Peyer's patch (tissue), 4 donors: ENCODE measurements at regions not wholly inside any gene's neighbourhood (a gene's known extent, or its start where the extent isn't known, plus 50 kb on each side); places are given as distances from the start of the nearest gene placed in this dataset.

Experiments
- DNase-seq, 3 donors: peaks; one replicate each; pipeline ENCODE4 v3.0.0-alpha.2; 2017 to 2019
- H3K27ac ChIP-seq, 4 donors: fragments of 200-600 bp; sonication (generic); one replicate each; pipeline ENCODE4 v1.5.1; 2016 to 2019
- H3K27me3 ChIP-seq, 2 donors: fragments of 200-600 bp; sonication (generic); one replicate each; pipeline ENCODE4 v1.5.1; 2019
- H3K36me3 ChIP-seq, 3 donors: fragments of 200-600 bp; sonication (generic); one replicate each; pipeline ENCODE4 v1.5.1; 2016 to 2019
- H3K4me1 ChIP-seq, 4 donors: fragments of 200-600 bp; sonication (generic); one replicate each; pipeline ENCODE4 v1.5.1; 2016 to 2019
- H3K4me3 ChIP-seq, 4 donors: fragments of 200-600 bp; sonication (generic); 1 replicate in 3 of 4; 2 replicates in 1 of 4; pipeline ENCODE4 v1.5.1; 2016 to 2019; ENCODE audit warnings: mild to moderate bottlenecking in 1 of 4
- H3K9me3 ChIP-seq, 4 donors: fragments of 200-600 bp; sonication (generic); one replicate each; pipeline ENCODE4 v1.5.1; 2016 to 2019; ENCODE audit warnings: mild to moderate bottlenecking in 1 of 4
- POLR2A ChIP-seq, 2 donors: fragments of 450-650 bp; IDR thresholded peaks; one replicate each; pipeline ENCODE4 v1.5.1; 2017; ENCODE audit warnings: antibody characterized with exemption in 2 of 2, mild to moderate bottlenecking in 2 of 2, moderate library complexity in 2 of 2
- TF ChIP-seq, protein P1 (sequence below), 6 experiments: fragments of 450-650 bp in 4 of 6; fragments of 200-600 bp in 2 of 6; sonication (generic) in 1 of 6; IDR thresholded peaks; one replicate each; pipeline ENCODE4 v1.5.1; 2017 to 2019; ENCODE audit warnings: antibody characterized with exemption in 6 of 6, mild to moderate bottlenecking in 3 of 6, moderate library complexity in 1 of 6

DNA sequence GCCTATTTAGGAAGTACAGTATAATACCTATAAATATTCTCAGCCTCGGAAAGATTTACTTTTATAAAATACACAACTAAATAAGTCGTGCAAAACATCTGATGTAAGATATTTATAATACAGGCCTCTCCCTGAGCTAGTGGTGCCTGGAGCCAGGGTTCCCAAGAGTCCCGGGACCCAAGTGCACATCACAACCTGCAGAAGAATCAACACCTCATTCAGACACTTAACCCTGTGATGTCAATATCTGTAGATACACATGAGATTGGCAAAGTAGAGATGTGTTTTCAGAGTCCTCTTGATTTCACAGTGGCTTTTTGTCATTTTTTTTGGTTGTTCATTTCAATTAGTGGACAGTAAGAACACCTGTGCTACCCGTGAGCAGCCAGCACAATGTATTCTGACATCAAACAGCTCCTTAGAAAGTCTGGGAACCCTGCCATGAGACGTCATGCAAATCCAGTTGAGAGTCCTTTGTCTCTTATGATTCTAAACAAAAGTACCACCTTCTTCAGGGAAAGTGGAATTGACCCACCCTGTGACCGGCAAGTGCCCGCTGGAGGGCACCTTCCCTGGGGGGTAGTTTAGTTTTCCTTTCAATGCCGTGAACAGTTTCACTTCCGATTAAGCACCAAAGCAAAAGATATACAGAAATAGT is 101.6 kb downstream of the DACT2 start:
- peak in 1 of 3 donors; percentile 27 for DNase-seq
- H3K27me3 ChIP-seq = no peaks in the 10 kb centered on the region
- no peaks in the 10 kb centered on the region for H3K36me3 ChIP-seq
- no peaks in the 10 kb centered on the region for H3K9me3 ChIP-seq
- no peaks in the 10 kb centered on the region for H3K4me1 ChIP-seq
- no peak overlapping the region for H3K4me3 ChIP-seq
- TF ChIP-seq, protein P1, sequence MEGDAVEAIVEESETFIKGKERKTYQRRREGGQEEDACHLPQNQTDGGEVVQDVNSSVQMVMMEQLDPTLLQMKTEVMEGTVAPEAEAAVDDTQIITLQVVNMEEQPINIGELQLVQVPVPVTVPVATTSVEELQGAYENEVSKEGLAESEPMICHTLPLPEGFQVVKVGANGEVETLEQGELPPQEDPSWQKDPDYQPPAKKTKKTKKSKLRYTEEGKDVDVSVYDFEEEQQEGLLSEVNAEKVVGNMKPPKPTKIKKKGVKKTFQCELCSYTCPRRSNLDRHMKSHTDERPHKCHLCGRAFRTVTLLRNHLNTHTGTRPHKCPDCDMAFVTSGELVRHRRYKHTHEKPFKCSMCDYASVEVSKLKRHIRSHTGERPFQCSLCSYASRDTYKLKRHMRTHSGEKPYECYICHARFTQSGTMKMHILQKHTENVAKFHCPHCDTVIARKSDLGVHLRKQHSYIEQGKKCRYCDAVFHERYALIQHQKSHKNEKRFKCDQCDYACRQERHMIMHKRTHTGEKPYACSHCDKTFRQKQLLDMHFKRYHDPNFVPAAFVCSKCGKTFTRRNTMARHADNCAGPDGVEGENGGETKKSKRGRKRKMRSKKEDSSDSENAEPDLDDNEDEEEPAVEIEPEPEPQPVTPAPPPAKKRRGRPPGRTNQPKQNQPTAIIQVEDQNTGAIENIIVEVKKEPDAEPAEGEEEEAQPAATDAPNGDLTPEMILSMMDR (IDR thresholded peaks at IDR 0.05) = no peak
- no peak for TF ChIP-seq POLR2A (IDR thresholded peaks at IDR 0.05)
- no peak overlapping the region for H3K27ac ChIP-seq

GRCh38 chr6:168217216-168217879 is 102.2 kb downstream of the DACT2 start:
- Histone ChIP-seq H3K27ac (no peak overlapping the region), H3K4me1 (no peaks in the 10 kb centered on the region), H3K36me3 (no peaks in the 10 kb centered on the region), H3K27me3 (no peaks in the 10 kb centered on the region), H3K9me3 (no peaks in the 10 kb centered on the region), H3K4me3 (no peak overlapping the region)
- DNase-seq = peak in 1 of 3 donors; percentile 40
- TF ChIP-seq POLR2A (IDR thresholded peaks at IDR 0.05) = no peak
- TF ChIP-seq, protein P1 (IDR thresholded peaks at IDR 0.05) = no peak

DNA sequence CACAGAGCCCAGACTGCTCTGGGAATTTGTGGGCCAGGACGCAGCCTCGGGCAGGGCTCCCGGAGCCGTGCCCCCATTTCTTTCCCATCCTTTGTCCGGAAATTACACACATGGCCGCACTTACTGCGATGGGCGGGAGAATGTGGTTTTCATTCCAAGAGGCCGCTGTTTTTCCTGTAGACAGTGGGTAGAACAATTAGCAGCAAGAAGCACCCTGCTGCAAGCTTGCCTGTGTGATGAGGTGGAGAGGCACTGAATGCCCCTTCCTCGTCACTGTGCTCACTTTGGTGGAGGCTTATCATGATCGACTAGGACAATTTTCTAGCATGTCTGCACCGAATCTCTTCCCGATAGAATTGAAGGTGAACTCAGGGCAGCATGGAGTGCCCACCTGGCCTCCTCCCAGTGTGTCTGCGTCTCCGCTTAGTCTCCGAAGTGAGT is 102.8 kb downstream of the DACT2 start:
- TF ChIP-seq, protein P1 (IDR thresholded peaks at IDR 0.05) = no peak
- no peak for TF ChIP-seq POLR2A (IDR thresholded peaks at IDR 0.05)
- H3K4me1 ChIP-seq = no peaks in the 10 kb centered on the region
- H3K27me3 ChIP-seq = no peaks in the 10 kb centered on the region
- H3K4me3 ChIP-seq = no peak overlapping the region
- no peak for DNase-seq
- no peaks in the 10 kb centered on the region for H3K9me3 ChIP-seq
- H3K27ac ChIP-seq = no peak overlapping the region
- no peaks in the 10 kb centered on the region for H3K36me3 ChIP-seq

- no peaks in the 10 kb centered on the region for H3K4me1 ChIP-seq
- H3K9me3 ChIP-seq = no peaks in the 10 kb centered on the region
- H3K36me3 ChIP-seq = no peaks in the 10 kb centered on the region
- no peak overlapping the region for H3K27ac ChIP-seq
- TF ChIP-seq POLR2A (IDR thresholded peaks at IDR 0.05) = no peak
- TF ChIP-seq, protein P1 (IDR thresholded peaks at IDR 0.05) = no peak
- H3K27me3 ChIP-seq = no peaks in the 10 kb centered on the region
- H3K4me3 ChIP-seq = no peak overlapping the region
- DNase-seq = no peak
Observed at GRCh38 chr6:168216117-168216516, 103.5 kb downstream of the DACT2 start.

- DNase-seq = peak in 1 of 3 donors; percentile 1
- H3K36me3 ChIP-seq = no peaks in the 10 kb centered on the region
- H3K4me1 ChIP-seq = no peaks in the 10 kb centered on the region
- H3K27me3 ChIP-seq = no peaks in the 10 kb centered on the region
- H3K4me3 ChIP-seq = no peak overlapping the region
- TF ChIP-seq POLR2A (IDR thresholded peaks at IDR 0.05) = no peak
- TF ChIP-seq, protein P1 (IDR thresholded peaks at IDR 0.05) = no peak
- H3K27ac ChIP-seq = no peak overlapping the region
- no peaks in the 10 kb centered on the region for H3K9me3 ChIP-seq
Observed at GRCh38 chr6:168215121-168215808, 104.3 kb downstream of the DACT2 start.
